ENCODE measurements at regions not wholly inside any gene's neighbourhood (a gene's known extent, or its start where the extent isn't known, plus 50 kb on each side); places are given as distances from the start of the nearest gene placed in this dataset.

- no peaks in the 10 kb centered on the region for H3K36me3 ChIP-seq
- no peaks in the 10 kb centered on the region for H3K9me3 ChIP-seq
- ATAC-seq (ENCODE audit: insufficient number of reproducible peaks, low FRiP score, low read depth): no peak
- no peaks in the 10 kb centered on the region for H3K27me3 ChIP-seq (replicated peaks; ENCODE audit: insufficient read depth)
- peaks cover 0 to 6% of the 10 kb centered on the region in 2 donors for H3K4me1 ChIP-seq (ENCODE audit: control insufficient read depth in 1 of 2, low read depth in 2 of 2)
- no peak for TF ChIP-seq CTCF (IDR thresholded peaks at IDR 0.05)
- no peak for DNase-seq (ENCODE audit: low spot score)
- H3K4me3 ChIP-seq: no peak overlapping the region
- H3K27ac ChIP-seq: no peak overlapping the region
These were observed 143.5 kb downstream of the NXNL2 start for GRCh38 chr9:88678431-88678830.

- Histone ChIP-seq H3K27me3 (replicated peaks; ENCODE audit: insufficient read depth) (no peaks in the 10 kb centered on the region), H3K4me3 (no peak overlapping the region), H3K9me3 (no peaks in the 10 kb centered on the region), H3K27ac (no peak overlapping the region), H3K4me1 (ENCODE audit: control insufficient read depth in 1 of 2, low read depth in 2 of 2) (peaks cover 0 to 6% of the 10 kb centered on the region in 2 donors), H3K36me3 (no peaks in the 10 kb centered on the region)
- DNase-seq (ENCODE audit: low spot score) (no peak), ATAC-seq (ENCODE audit: insufficient number of reproducible peaks, low FRiP score, low read depth) (no peak)
- TF ChIP-seq CTCF (IDR thresholded peaks at IDR 0.05): no peak
These were observed 145.1 kb downstream of the NXNL2 start for GRCh38 chr9:88680041-88680440.

- no peaks in the 10 kb centered on the region for H3K9me3 ChIP-seq
- H3K36me3 ChIP-seq: no peaks in the 10 kb centered on the region
- ATAC-seq (ENCODE audit: insufficient number of reproducible peaks, low FRiP score, low read depth) (no peak), DNase-seq (ENCODE audit: low spot score) (no peak)
- no peak for TF ChIP-seq CTCF (IDR thresholded peaks at IDR 0.05)
- no peak overlapping the region for H3K4me3 ChIP-seq
- peaks cover 0 to 6% of the 10 kb centered on the region in 2 donors for H3K4me1 ChIP-seq (ENCODE audit: control insufficient read depth in 1 of 2, low read depth in 2 of 2)
- H3K27me3 ChIP-seq (replicated peaks; ENCODE audit: insufficient read depth): no peaks in the 10 kb centered on the region
- no peak overlapping the region for H3K27ac ChIP-seq
These were observed 145.7 kb downstream of the NXNL2 start for GRCh38 chr9:88680505-88681160.

GRCh38 chr9:88681434-88681833 lies 146.5 kb downstream of the NXNL2 start:
- DNase-seq (ENCODE audit: low spot score) (no peak), ATAC-seq (ENCODE audit: insufficient number of reproducible peaks, low FRiP score, low read depth) (no peak)
- Histone ChIP-seq H3K9me3 (no peaks in the 10 kb centered on the region), H3K27ac (no peak overlapping the region), H3K4me1 (ENCODE audit: control insufficient read depth in 1 of 2, low read depth in 2 of 2) (peaks cover 0 to 6% of the 10 kb centered on the region in 2 donors), H3K36me3 (no peaks in the 10 kb centered on the region), H3K27me3 (replicated peaks; ENCODE audit: insufficient read depth) (no peaks in the 10 kb centered on the region), H3K4me3 (no peak overlapping the region)
- TF ChIP-seq CTCF (IDR thresholded peaks at IDR 0.05): no peak

GRCh38 chr9:88682431-88682831 lies 147.5 kb downstream of the NXNL2 start:
- no peak overlapping the region for H3K27ac ChIP-seq
- TF ChIP-seq CTCF (IDR thresholded peaks at IDR 0.05): no peak
- H3K4me1 ChIP-seq (ENCODE audit: control insufficient read depth in 1 of 2, low read depth in 2 of 2): peaks cover 0 to 6% of the 10 kb centered on the region in 2 donors
- H3K9me3 ChIP-seq: no peaks in the 10 kb centered on the region
- no peak overlapping the region for H3K4me3 ChIP-seq
- DNase-seq (ENCODE audit: low spot score): no peak
- ATAC-seq (ENCODE audit: insufficient number of reproducible peaks, low FRiP score, low read depth): no peak
- no peaks in the 10 kb centered on the region for H3K27me3 ChIP-seq (replicated peaks; ENCODE audit: insufficient read depth)
- no peaks in the 10 kb centered on the region for H3K36me3 ChIP-seq

All from thoracic aorta (tissue), 2 donors.